AG04449 (cell line): ENCODE measurements at regions not wholly inside any gene's neighbourhood (a gene's known extent, or its start where the extent isn't known, plus 50 kb on each side); places are given as distances from the start of the nearest gene placed in this dataset.

Source experiments
- CTCF ChIA-PET: fragments of 350-600 bp; formaldehyde crosslinking; extraction: SDS; loops from one replicate; lab custom pipeline; 2021; ENCODE audit warnings: antibody characterized with exemption; lab: Yijun Ruan, JAX
- POLR2A ChIA-PET: fragments of 400-600, 350-600 bp; formaldehyde crosslinking; extraction: SDS; loops from one replicate; lab custom pipeline; 2020; ENCODE audit warnings: antibody characterized with exemption, inconsistent platforms; lab: Yijun Ruan, JAX
- DNase-seq: peaks from one replicate; pipeline ENCODE4 v3.0.0-alpha.2; 2010; ENCODE audit warnings: low read depth, low spot score
- H3K4me3 ChIP-seq: 2 replicates; pipeline ENCODE4 v1.5.1; 2011; ENCODE audit warnings: low read depth, mild to moderate bottlenecking, control low read depth, low read length
- CTCF ChIP-seq: IDR thresholded peaks from one replicate; pipeline ENCODE4 v1.5.1; 2011; ENCODE audit warnings: mild to moderate bottlenecking, moderate library complexity, low read length, control low read depth, inconsistent platforms; ENCODE audit not compliant: insufficient read depth; ENCODE audit errors: missing control alignments

GRCh38 chr11:91560434-91560833 lies 664.2 kb upstream of the FAT3 start:
- TF ChIP-seq CTCF = no peak
- no peak overlapping the region for H3K4me3 ChIP-seq
- DNase-seq = no peak
- POLR2A ChIA-PET = no interaction called here
- CTCF ChIA-PET = interaction anchor here (0.5 to 1.3 kb wide), 2 partner anchors 12 to 662 kb away, joined by 3 read pairs; no protein-coding TSS in a partner anchor

- DNase-seq = no peak
- CTCF ChIA-PET = no interaction called here
- no peak for TF ChIP-seq CTCF
- POLR2A ChIA-PET = no interaction called here
- H3K4me3 ChIP-seq = no peak overlapping the region
Measured at GRCh38 chr11:91538065-91538464, 686.6 kb upstream of the FAT3 start.

- no peak overlapping the region for H3K4me3 ChIP-seq
- no peak for TF ChIP-seq CTCF
- CTCF ChIA-PET = no interaction called here
- POLR2A ChIA-PET = no interaction called here
- no peak for DNase-seq
Measured at GRCh38 chr11:91536366-91536765, 688.3 kb upstream of the FAT3 start.

DNA sequence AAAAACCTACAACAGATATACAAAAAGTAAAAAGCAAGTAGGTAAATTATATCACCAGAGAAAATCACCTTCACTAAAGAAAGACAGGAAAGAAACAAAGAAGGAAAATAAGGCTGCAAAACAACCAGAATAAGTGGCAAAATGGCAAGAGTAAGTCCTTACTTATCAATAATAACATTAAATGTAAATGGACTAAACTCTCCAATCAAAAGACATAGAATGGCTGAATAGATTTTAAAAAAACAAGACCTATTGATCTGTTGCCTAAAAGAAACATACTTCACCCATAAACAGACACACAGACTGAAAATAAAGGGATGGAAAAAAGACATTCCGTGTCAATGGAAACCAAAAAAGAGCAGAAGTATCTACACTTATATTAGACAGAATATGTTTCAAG lies 695.7 kb upstream of the FAT3 start:
- CTCF ChIA-PET = no interaction called here
- H3K4me3 ChIP-seq = no peak overlapping the region
- DNase-seq = no peak
- POLR2A ChIA-PET = no interaction called here
- TF ChIP-seq CTCF = no peak

DNA sequence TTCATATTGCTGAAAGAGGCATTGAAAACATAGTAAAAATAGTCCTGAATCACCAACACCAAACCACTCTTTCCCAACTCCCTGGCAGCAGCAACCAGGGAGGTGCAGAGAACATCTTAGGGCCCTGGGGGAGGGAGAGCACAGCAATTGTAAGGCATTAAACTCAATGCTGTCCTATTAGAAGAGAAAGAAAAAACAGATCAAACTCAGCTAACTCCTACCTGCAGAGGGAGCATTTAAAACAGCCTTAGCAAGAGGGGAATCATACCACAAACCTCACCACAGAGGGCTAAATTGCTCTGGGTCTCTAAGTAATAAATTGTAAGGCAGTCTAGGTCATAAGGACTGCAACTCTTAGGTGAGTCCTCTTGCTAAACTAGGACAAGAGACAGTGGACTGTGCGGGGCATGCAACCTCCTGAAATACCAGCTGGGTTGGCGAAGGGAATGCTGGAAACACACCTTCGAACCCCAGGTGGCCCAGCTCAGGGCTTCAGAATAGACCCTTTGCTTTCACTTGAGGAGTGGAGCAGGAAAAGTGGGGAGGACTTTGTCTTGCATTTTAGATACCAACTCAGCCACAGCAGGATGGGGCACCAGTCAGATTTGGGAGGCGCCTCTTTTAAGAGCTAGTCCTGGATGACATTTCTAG lies 697.1 kb upstream of the FAT3 start:
- no peak overlapping the region for H3K4me3 ChIP-seq
- TF ChIP-seq CTCF = no peak
- ChIA-PET POLR2A (no interaction called here), CTCF (no interaction called here)
- DNase-seq = no peak

DNA sequence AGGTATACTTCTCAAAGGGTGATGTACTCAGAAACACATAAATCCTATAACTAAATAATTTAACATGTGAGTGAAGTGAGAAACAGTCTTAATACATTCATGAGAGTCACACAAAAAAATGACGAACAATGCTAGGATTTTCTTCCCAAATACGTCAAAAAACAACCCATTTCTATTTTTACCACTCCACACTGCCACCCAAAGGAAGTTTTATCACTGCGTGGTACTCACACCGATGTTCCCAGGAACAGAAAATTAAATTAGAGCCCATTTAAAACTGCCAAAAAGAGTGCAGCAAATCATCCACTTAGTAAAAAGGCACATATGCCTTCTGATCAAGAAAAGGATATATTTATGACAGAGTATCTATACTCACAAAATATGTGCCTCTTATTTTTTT lies 710.9 kb upstream of the FAT3 start:
- H3K4me3 ChIP-seq = no peak overlapping the region
- DNase-seq = no peak
- ChIA-PET POLR2A (no interaction called here), CTCF (no interaction called here)
- no peak for TF ChIP-seq CTCF
